GM06990 (cell line): ENCODE measurements at regions not wholly inside any gene's neighbourhood (a gene's known extent, or its start where the extent isn't known, plus 50 kb on each side); places are given as distances from the start of the nearest gene placed in this dataset.

Source experiments
- DNase-seq: peaks from one replicate; pipeline ENCODE4 v3.0.0-alpha.2; 2011; ENCODE audit not compliant: insufficient read length; ENCODE audit errors: extremely low read depth
- H3K27me3 ChIP-seq: replicated peaks from 2 replicates; pipeline ENCODE4 v1.6.0; 2011; ENCODE audit warnings: low read length; ENCODE audit not compliant: control insufficient read depth, insufficient read depth
- H3K36me3 ChIP-seq: 2 replicates; pipeline ENCODE4 v1.5.1; 2011; ENCODE audit warnings: low read length; ENCODE audit not compliant: control insufficient read depth, insufficient read depth
- H3K4me3 ChIP-seq: replicated peaks from 2 replicates; pipeline ENCODE4 v1.5.1; 2011; ENCODE audit warnings: low read depth, mild to moderate bottlenecking, control low read depth, low read length
- CTCF ChIP-seq: IDR thresholded peaks from 2 replicates; pipeline ENCODE4 v1.5.1; 2011; ENCODE audit warnings: low read length, control low read depth, mild to moderate bottlenecking, inconsistent platforms; ENCODE audit not compliant: insufficient read depth, poor library complexity, severe bottlenecking

GRCh38 chr3:88343264-88343663 is 193.5 kb downstream of the C3orf38 start:
- H3K4me3 ChIP-seq, result no peak overlapping the region
- no peak for DNase-seq
- no peak for TF ChIP-seq CTCF
- no peaks in the 10 kb centered on the region for H3K36me3 ChIP-seq
- no peaks in the 10 kb centered on the region for H3K27me3 ChIP-seq

- no peak for TF ChIP-seq CTCF
- H3K4me3 ChIP-seq, result no peak overlapping the region
These were observed 196.9 kb downstream of the C3orf38 start for GRCh38 chr3:88346643-88347042.

GRCh38 chr3:88362428-88362827 is 212.7 kb downstream of the C3orf38 start:
- H3K27me3 ChIP-seq, result no peaks in the 10 kb centered on the region
- H3K4me3 ChIP-seq, result no peak overlapping the region
- DNase-seq, result no peak
- H3K36me3 ChIP-seq, result no peaks in the 10 kb centered on the region
- TF ChIP-seq CTCF, result no peak

More at GRCh38 chr3:88346643-88347042, 196.9 kb downstream of the C3orf38 start:
- no peak for DNase-seq
- Histone ChIP-seq H3K27me3 (no peaks in the 10 kb centered on the region), H3K36me3 (no peaks in the 10 kb centered on the region)

- Histone ChIP-seq H3K27me3 (no peaks in the 10 kb centered on the region), H3K36me3 (no peaks in the 10 kb centered on the region), H3K4me3 (no peak overlapping the region)
- no peak for TF ChIP-seq CTCF
- DNase-seq, result no peak
These were observed 215.2 kb downstream of the C3orf38 start for GRCh38 chr3:88364926-88365325.

GRCh38 chr3:88369337-88369736 is 219.6 kb downstream of the C3orf38 start:
- TF ChIP-seq CTCF, result no peak
- Histone ChIP-seq H3K27me3 (no peaks in the 10 kb centered on the region), H3K36me3 (no peaks in the 10 kb centered on the region), H3K4me3 (no peak overlapping the region)
- no peak for DNase-seq

GRCh38 chr3:88369767-88370166 is 220.0 kb downstream of the C3orf38 start:
- no peak for DNase-seq
- no peak for TF ChIP-seq CTCF
- Histone ChIP-seq H3K27me3 (no peaks in the 10 kb centered on the region), H3K36me3 (no peaks in the 10 kb centered on the region), H3K4me3 (no peak overlapping the region)
